Erythroblast (primary cell): ENCODE measurements at regions not wholly inside any gene's neighbourhood (a gene's known extent, or its start where the extent isn't known, plus 50 kb on each side); places are given as distances from the start of the nearest gene placed in this dataset.

ENCODE experiments used
- GATA1 ChIP-seq: IDR thresholded peaks from 2 replicates; pipeline ENCODE4 v1.6.1; 2011; ENCODE audit warnings: low read depth, mild to moderate bottlenecking, control low read depth, low read length, moderate library complexity
- POLR2A ChIP-seq: IDR thresholded peaks from 2 replicates; pipeline ENCODE4 v1.6.1; 2011; ENCODE audit warnings: mild to moderate bottlenecking, low read length

GRCh38 chr5:124622851-124623250 lies 123.6 kb downstream of the ZNF608 start:
- no peak for TF ChIP-seq POLR2A
- TF ChIP-seq GATA1: no peak
